Heart left ventricle (tissue), 13 donors: ENCODE measurements at regions not wholly inside any gene's neighbourhood (a gene's known extent, or its start where the extent isn't known, plus 50 kb on each side); places are given as distances from the start of the nearest gene placed in this dataset.

Experiments
- POLR2A ChIP-seq, 2 donors: fragments of 450-650 bp; IDR thresholded peaks; one replicate each; pipeline ENCODE4 v1.6.1; 2017; ENCODE audit warnings: antibody characterized with exemption in 2 of 2, mild to moderate bottlenecking in 2 of 2, moderate library complexity in 2 of 2
- TF ChIP-seq, protein P1 (sequence below), 12 donors: fragments of 200-600 bp; sonication (generic) in 4 of 12; IDR thresholded peaks; one replicate each; pipeline versions ENCODE4 v1.5.0 to v1.8.0; 2018 to 2022; ENCODE audit warnings: antibody characterized with exemption in 12 of 12, mild to moderate bottlenecking in 5 of 12
- donor health status: ischemic (EF 13 %, LVEDD 7.1; RV severe dilation, severe dysfunction).
- donor health status: DM: no; HTN: yes; CAD: no.
- donor health status: DM: no; HTN: no; CAD: no.
- donor health status: ischemic (EF 25% LVEDD 6.9; RV normal size, moderate dysfunction).
- donor health status: ischemic (EF 25% LVEDD 5.7; RV mildly dilated, moderate dysfunction).
- donor health status: ischemic (EF 35%, LVEDD 5.7; RV mildly dilated, moderate dysfunction).
- donor health status: nonischemic (EF 11% LVEDD 7.7; RV severe dilation, severe dysfunction).
- donor health status: DM: yes; HTN: yes; CAD: no.
- donor health status: PGD.
- donor health status: ischemic (EF 29% LVEDD 5.4; RV normal size, mild dysfunction).
- donor health status: nonischemic (EF 23%, LVEDD 6.1; RV moderate dilation, normal function).

DNA sequence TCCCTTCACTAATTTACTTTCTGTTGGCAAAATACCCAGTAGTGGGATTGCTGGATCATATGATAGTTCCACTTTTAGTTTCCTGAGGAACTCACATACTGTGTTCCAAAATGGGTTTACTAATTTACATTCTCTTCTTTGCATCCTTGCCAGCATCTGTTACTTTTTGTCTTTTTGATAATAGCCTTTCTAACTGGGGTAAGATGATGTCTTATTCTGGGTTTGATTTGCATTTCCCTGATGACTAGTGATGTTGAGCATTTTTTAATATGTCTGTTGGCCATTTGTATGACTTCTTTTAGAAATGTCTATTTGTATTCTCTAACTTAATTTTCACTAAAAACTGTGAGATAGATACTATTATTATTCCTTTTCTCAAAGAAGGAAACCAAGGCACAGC lies 411.7 kb downstream of the SOCS6 start:
- TF ChIP-seq, protein P1, sequence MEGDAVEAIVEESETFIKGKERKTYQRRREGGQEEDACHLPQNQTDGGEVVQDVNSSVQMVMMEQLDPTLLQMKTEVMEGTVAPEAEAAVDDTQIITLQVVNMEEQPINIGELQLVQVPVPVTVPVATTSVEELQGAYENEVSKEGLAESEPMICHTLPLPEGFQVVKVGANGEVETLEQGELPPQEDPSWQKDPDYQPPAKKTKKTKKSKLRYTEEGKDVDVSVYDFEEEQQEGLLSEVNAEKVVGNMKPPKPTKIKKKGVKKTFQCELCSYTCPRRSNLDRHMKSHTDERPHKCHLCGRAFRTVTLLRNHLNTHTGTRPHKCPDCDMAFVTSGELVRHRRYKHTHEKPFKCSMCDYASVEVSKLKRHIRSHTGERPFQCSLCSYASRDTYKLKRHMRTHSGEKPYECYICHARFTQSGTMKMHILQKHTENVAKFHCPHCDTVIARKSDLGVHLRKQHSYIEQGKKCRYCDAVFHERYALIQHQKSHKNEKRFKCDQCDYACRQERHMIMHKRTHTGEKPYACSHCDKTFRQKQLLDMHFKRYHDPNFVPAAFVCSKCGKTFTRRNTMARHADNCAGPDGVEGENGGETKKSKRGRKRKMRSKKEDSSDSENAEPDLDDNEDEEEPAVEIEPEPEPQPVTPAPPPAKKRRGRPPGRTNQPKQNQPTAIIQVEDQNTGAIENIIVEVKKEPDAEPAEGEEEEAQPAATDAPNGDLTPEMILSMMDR (IDR thresholded peaks at IDR 0.05): no peak
- TF ChIP-seq POLR2A (IDR thresholded peaks at IDR 0.05): no peak
